ENCODE measurements at regions not wholly inside any gene's neighbourhood (a gene's known extent, or its start where the extent isn't known, plus 50 kb on each side); places are given as distances from the start of the nearest gene placed in this dataset.

DNA sequence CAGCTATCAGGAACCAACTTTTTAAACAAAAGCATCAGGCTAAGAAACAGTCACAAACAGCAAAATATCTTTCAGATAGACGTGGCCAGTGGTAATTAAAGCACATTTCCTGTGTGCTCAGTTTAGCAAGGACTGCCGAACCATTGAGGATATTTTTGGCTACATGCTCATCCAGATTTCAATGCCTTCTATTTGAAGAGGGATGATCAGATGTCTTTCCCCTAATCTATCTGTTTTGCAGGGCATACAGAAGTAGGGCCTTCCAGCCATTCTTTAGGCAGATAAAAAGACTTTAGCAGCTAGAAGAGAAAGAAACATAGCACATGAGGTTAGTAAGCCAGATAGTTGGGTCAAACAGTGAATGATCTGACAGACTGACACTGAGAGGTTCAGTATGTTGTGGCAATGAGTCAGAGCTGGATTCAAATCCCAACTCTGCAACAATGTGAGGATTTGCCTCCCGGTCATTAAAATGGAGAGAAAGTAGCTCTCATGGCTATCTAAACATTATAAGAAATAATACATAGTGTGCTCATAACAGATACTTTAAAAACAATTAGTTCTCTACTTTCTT is 100.0 kb upstream of the PRKG2 start:
- TF ChIP-seq EP300 (IDR thresholded peaks at IDR 0.05): no peak
- no peak for TF ChIP-seq POLR2A (IDR thresholded peaks at IDR 0.05)

Measured in ovary (tissue), 1 donor.